ENCODE measurements at regions not wholly inside any gene's neighbourhood (a gene's known extent, or its start where the extent isn't known, plus 50 kb on each side); places are given as distances from the start of the nearest gene placed in this dataset.

GRCh38 chr6:45743028-45743615 is 272.5 kb downstream of the CLIC5 start:
- DNase-seq (ENCODE audit: low read depth in 2 of 3, low spot score in 2 of 3), result no peak

GRCh38 chr6:45742591-45742990 is 273.1 kb downstream of the CLIC5 start:
- DNase-seq (ENCODE audit: low read depth in 2 of 3, low spot score in 2 of 3), result no peak

- DNase-seq (ENCODE audit: low read depth in 2 of 3, low spot score in 2 of 3), result peak in 2 of 3 donors; percentile 76 to 80
Observed at GRCh38 chr6:45741437-45742171, 274.1 kb downstream of the CLIC5 start.

GRCh38 chr6:45739058-45739457 is 276.6 kb downstream of the CLIC5 start:
- no peak for DNase-seq (ENCODE audit: low read depth in 2 of 3, low spot score in 2 of 3)

GRCh38 chr6:45738057-45738455 is 277.6 kb downstream of the CLIC5 start:
- no peak for DNase-seq (ENCODE audit: low read depth in 2 of 3, low spot score in 2 of 3)

- DNase-seq (ENCODE audit: low read depth in 2 of 3, low spot score in 2 of 3), result peak in 1 of 3 donors; percentile 18
Observed at GRCh38 chr6:45737331-45738056, 278.2 kb downstream of the CLIC5 start.

- DNase-seq (ENCODE audit: low read depth in 2 of 3, low spot score in 2 of 3), result no peak
Observed at GRCh38 chr6:45736134-45736533, 279.5 kb downstream of the CLIC5 start.

GRCh38 chr6:45732731-45733130 is 282.9 kb downstream of the CLIC5 start:
- DNase-seq (ENCODE audit: low read depth in 2 of 3, low spot score in 2 of 3), result no peak

- DNase-seq (ENCODE audit: low read depth in 2 of 3, low spot score in 2 of 3), result no peak
Observed at GRCh38 chr6:45730232-45730631, 285.4 kb downstream of the CLIC5 start.

- DNase-seq (ENCODE audit: low read depth in 2 of 3, low spot score in 2 of 3), result peak in 1 of 3 donors; percentile 13
Observed at GRCh38 chr6:45728674-45729073, 287.0 kb downstream of the CLIC5 start.

GRCh38 chr6:45727819-45728449 is 287.7 kb downstream of the CLIC5 start:
- no peak for DNase-seq (ENCODE audit: low read depth in 2 of 3, low spot score in 2 of 3)

- DNase-seq (ENCODE audit: low read depth in 2 of 3, low spot score in 2 of 3), result no peak
Observed at GRCh38 chr6:45727228-45727627, 288.4 kb downstream of the CLIC5 start.

GRCh38 chr6:45726444-45726843 is 289.2 kb downstream of the CLIC5 start:
- no peak for DNase-seq (ENCODE audit: low read depth in 2 of 3, low spot score in 2 of 3)

GRCh38 chr6:45724511-45724910 is 291.1 kb downstream of the CLIC5 start:
- no peak for DNase-seq (ENCODE audit: low read depth in 2 of 3, low spot score in 2 of 3)

GRCh38 chr6:45724027-45724426 is 291.6 kb downstream of the CLIC5 start:
- no peak for DNase-seq (ENCODE audit: low read depth in 2 of 3, low spot score in 2 of 3)

GRCh38 chr6:45722876-45723275 is 292.8 kb downstream of the CLIC5 start:
- DNase-seq (ENCODE audit: low read depth in 2 of 3, low spot score in 2 of 3), result no peak

- DNase-seq (ENCODE audit: low read depth in 2 of 3, low spot score in 2 of 3), result no peak
Observed at GRCh38 chr6:45721665-45722064, 294.0 kb downstream of the CLIC5 start.

GRCh38 chr6:45718871-45719270 is 296.8 kb downstream of the CLIC5 start:
- DNase-seq (ENCODE audit: low read depth in 2 of 3, low spot score in 2 of 3), result no peak

- DNase-seq (ENCODE audit: low read depth in 2 of 3, low spot score in 2 of 3), result no peak
Observed at GRCh38 chr6:45718131-45718530, 297.5 kb downstream of the CLIC5 start.

- DNase-seq (ENCODE audit: low read depth in 2 of 3, low spot score in 2 of 3), result no peak
Observed at GRCh38 chr6:45717715-45718114, 297.9 kb downstream of the CLIC5 start.

- DNase-seq (ENCODE audit: low read depth in 2 of 3, low spot score in 2 of 3), result no peak
Observed at GRCh38 chr6:45717027-45717426, 298.6 kb downstream of the CLIC5 start.

- DNase-seq (ENCODE audit: low read depth in 2 of 3, low spot score in 2 of 3), result no peak
Observed at GRCh38 chr6:45715508-45715803, 300.2 kb downstream of the CLIC5 start.

All from hematopoietic multipotent progenitor cell (in vitro differentiated cells).